Peyer's patch (tissue), 4 donors: ENCODE measurements at regions not wholly inside any gene's neighbourhood (a gene's known extent, or its start where the extent isn't known, plus 50 kb on each side); places are given as distances from the start of the nearest gene placed in this dataset.

ENCODE experiments used
- DNase-seq, 3 donors: peaks; one replicate each; pipeline ENCODE4 v3.0.0-alpha.2; 2017 to 2019
- H3K27ac ChIP-seq, 4 donors: fragments of 200-600 bp; sonication (generic); one replicate each; pipeline ENCODE4 v1.5.1; 2016 to 2019
- H3K27me3 ChIP-seq, 2 donors: fragments of 200-600 bp; sonication (generic); one replicate each; pipeline ENCODE4 v1.5.1; 2019
- H3K36me3 ChIP-seq, 3 donors: fragments of 200-600 bp; sonication (generic); one replicate each; pipeline ENCODE4 v1.5.1; 2016 to 2019
- H3K4me1 ChIP-seq, 4 donors: fragments of 200-600 bp; sonication (generic); one replicate each; pipeline ENCODE4 v1.5.1; 2016 to 2019
- H3K4me3 ChIP-seq, 4 donors: fragments of 200-600 bp; sonication (generic); 1 replicate in 3 of 4; 2 replicates in 1 of 4; pipeline ENCODE4 v1.5.1; 2016 to 2019; ENCODE audit warnings: mild to moderate bottlenecking in 1 of 4
- H3K9me3 ChIP-seq, 4 donors: fragments of 200-600 bp; sonication (generic); one replicate each; pipeline ENCODE4 v1.5.1; 2016 to 2019; ENCODE audit warnings: mild to moderate bottlenecking in 1 of 4
- CTCF ChIP-seq, 6 experiments: fragments of 450-650 bp in 4 of 6; fragments of 200-600 bp in 2 of 6; sonication (generic) in 1 of 6; IDR thresholded peaks; one replicate each; pipeline ENCODE4 v1.5.1; 2017 to 2019; ENCODE audit warnings: antibody characterized with exemption in 6 of 6, mild to moderate bottlenecking in 3 of 6, moderate library complexity in 1 of 6
- POLR2A ChIP-seq, 2 donors: fragments of 450-650 bp; IDR thresholded peaks; one replicate each; pipeline ENCODE4 v1.5.1; 2017; ENCODE audit warnings: antibody characterized with exemption in 2 of 2, mild to moderate bottlenecking in 2 of 2, moderate library complexity in 2 of 2

GRCh38 chr6:27812805-27813492 lies 99.2 kb downstream of the OR2B2 start:
- H3K4me3 ChIP-seq: no peak overlapping the region
- H3K9me3 ChIP-seq: no peaks in the 10 kb centered on the region
- H3K27ac ChIP-seq: no peak overlapping the region
- TF ChIP-seq POLR2A (IDR thresholded peaks at IDR 0.05): no peak
- H3K27me3 ChIP-seq: no peaks in the 10 kb centered on the region
- no peak for DNase-seq
- H3K36me3 ChIP-seq: no peaks in the 10 kb centered on the region
- peaks cover 0 to 16% (median 0%) of the 10 kb centered on the region in 4 donors for H3K4me1 ChIP-seq

- TF ChIP-seq CTCF (IDR thresholded peaks at IDR 0.05): no peak
- no peak for TF ChIP-seq POLR2A (IDR thresholded peaks at IDR 0.05)
- DNase-seq: no peak
- no peaks in the 10 kb centered on the region for H3K9me3 ChIP-seq
- H3K27me3 ChIP-seq: no peaks in the 10 kb centered on the region
- no peaks in the 10 kb centered on the region for H3K36me3 ChIP-seq
- H3K27ac ChIP-seq: no peak overlapping the region
- H3K4me3 ChIP-seq: no peak overlapping the region
- H3K4me1 ChIP-seq: peaks cover 0 to 16% (median 0%) of the 10 kb centered on the region in 4 donors
Measured at GRCh38 chr6:27812078-27812804, 100.0 kb downstream of the OR2B2 start.

GRCh38 chr6:27811451-27811772 lies 100.8 kb downstream of the OR2B2 start:
- Histone ChIP-seq H3K27me3 (no peaks in the 10 kb centered on the region), H3K27ac (peak overlapping the region in 1 of 4 donors; percentile 97), H3K36me3 (no peaks in the 10 kb centered on the region), H3K4me1 (peaks cover 0 to 24% (median 0%) of the 10 kb centered on the region in 4 donors), H3K9me3 (no peaks in the 10 kb centered on the region), H3K4me3 (peak overlapping the region in 2 of 4 donors; percentile 71 to 80)
- TF ChIP-seq POLR2A (IDR thresholded peaks at IDR 0.05): no peak
- TF ChIP-seq CTCF (IDR thresholded peaks at IDR 0.05): no peak
- no peak for DNase-seq

GRCh38 chr6:27810768-27811450 lies 101.3 kb downstream of the OR2B2 start:
- Histone ChIP-seq H3K4me1 (peaks cover 0 to 25% (median 0%) of the 10 kb centered on the region in 4 donors), H3K4me3 (peak overlapping the region; percentile 47 to 80 (median 66)), H3K9me3 (no peaks in the 10 kb centered on the region), H3K36me3 (no peaks in the 10 kb centered on the region), H3K27me3 (no peaks in the 10 kb centered on the region), H3K27ac (peak overlapping the region; percentile 91 to 98 (median 96))
- TF ChIP-seq CTCF (IDR thresholded peaks at IDR 0.05): no peak
- TF ChIP-seq POLR2A (IDR thresholded peaks at IDR 0.05): no peak
- no peak for DNase-seq

- Histone ChIP-seq H3K4me3 (peak overlapping the region; percentile 47 to 80 (median 66)), H3K27ac (peak overlapping the region; percentile 91 to 98 (median 96)), H3K4me1 (peaks cover 0 to 25% (median 0%) of the 10 kb centered on the region in 4 donors), H3K36me3 (no peaks in the 10 kb centered on the region), H3K9me3 (no peaks in the 10 kb centered on the region), H3K27me3 (no peaks in the 10 kb centered on the region)
- peak; percentile 83 to 94 (median 87) for DNase-seq
- peak; percentile 100 for TF ChIP-seq POLR2A (IDR thresholded peaks at IDR 0.05)
- peak in 1 of 6 experiments; percentile 5 for TF ChIP-seq CTCF (IDR thresholded peaks at IDR 0.05)
Measured at GRCh38 chr6:27809939-27810767, 102.0 kb downstream of the OR2B2 start.
